ENCODE measurements at regions not wholly inside any gene's neighbourhood (a gene's known extent, or its start where the extent isn't known, plus 50 kb on each side); places are given as distances from the start of the nearest gene placed in this dataset.
A peak's percentile ranks its signal among the peaks of the same experiment; 100 is the strongest.

DNA sequence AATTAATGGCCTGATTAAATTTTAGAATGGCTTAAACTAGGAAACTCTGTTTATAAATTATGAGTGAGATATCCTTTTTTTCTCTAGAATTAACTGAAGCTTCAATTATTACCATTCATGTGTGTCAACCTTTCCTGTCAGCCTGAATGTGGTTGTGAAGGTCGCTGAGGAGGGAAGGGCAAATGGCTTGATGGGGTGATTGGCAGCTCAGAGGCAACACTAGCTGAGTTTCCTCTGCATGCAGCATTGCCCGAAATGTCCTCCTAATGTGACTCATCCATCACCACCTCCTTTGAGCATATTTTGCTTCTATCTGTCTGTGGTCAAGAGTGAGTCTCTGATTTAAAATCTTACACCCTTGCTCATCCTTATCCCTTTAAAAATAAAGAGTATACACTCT lies 281.9 kb downstream of the TENT4A start:
- 56 to 67% methylated on average over 2 of the region's 2 CpGs for WGBS, 2 experiments (ENCODE audit: insufficient coverage in 1 of 2, insufficient read length in 1 of 2)

DNA sequence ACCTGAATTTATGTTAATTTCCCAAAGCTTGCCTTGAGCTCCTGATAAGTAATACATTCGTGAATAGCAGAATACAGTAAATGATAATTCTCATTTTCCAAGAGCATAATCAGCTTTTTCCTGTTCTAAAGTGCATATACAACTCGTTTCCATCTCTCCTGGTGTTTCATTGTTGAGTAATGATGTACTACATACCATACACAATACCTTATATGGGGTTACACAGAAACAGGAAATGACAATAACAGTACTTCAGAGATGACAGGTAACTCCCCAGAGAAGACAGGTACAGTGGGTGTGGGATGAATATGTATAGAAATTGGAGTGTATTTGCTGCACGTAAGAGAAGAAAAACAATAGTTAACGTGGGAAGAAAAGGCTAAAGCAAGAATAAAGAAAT lies 287.1 kb downstream of the TENT4A start:
- H3K4me3 ChIP-seq (ENCODE audit: low read length) = no peak overlapping the region
- Mint-ChIP-seq H3K27ac (no peak overlapping the region), H3K4me3 (no peak overlapping the region), H3K27me3 (ENCODE audit: insufficient read depth) (peaks cover 12% of the 10 kb centered on the region), H3K4me1 (no peaks in the 10 kb centered on the region), H3K9me3 (peaks cover 15% of the 10 kb centered on the region), H3K36me3 (ENCODE audit: low read depth) (no peaks in the 10 kb centered on the region)
- H3K9me3 ChIP-seq (ENCODE audit: control insufficient read depth, low read length) = peaks cover 6% of the 10 kb centered on the region
- no peaks in the 10 kb centered on the region for H3K4me1 ChIP-seq (ENCODE audit: control insufficient read depth, insufficient read depth, low read length)
- WGBS, 2 experiments (ENCODE audit: insufficient coverage in 1 of 2, insufficient read length in 1 of 2) = 69 to 94% methylated on average over 2 to 4 of the region's 4 CpGs
- no peaks in the 10 kb centered on the region for H3K36me3 ChIP-seq (ENCODE audit: control insufficient read depth, insufficient read depth, low read length)
- TF ChIP-seq, protein P1, sequence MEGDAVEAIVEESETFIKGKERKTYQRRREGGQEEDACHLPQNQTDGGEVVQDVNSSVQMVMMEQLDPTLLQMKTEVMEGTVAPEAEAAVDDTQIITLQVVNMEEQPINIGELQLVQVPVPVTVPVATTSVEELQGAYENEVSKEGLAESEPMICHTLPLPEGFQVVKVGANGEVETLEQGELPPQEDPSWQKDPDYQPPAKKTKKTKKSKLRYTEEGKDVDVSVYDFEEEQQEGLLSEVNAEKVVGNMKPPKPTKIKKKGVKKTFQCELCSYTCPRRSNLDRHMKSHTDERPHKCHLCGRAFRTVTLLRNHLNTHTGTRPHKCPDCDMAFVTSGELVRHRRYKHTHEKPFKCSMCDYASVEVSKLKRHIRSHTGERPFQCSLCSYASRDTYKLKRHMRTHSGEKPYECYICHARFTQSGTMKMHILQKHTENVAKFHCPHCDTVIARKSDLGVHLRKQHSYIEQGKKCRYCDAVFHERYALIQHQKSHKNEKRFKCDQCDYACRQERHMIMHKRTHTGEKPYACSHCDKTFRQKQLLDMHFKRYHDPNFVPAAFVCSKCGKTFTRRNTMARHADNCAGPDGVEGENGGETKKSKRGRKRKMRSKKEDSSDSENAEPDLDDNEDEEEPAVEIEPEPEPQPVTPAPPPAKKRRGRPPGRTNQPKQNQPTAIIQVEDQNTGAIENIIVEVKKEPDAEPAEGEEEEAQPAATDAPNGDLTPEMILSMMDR (conservative IDR thresholded peaks at IDR 0.05) = no peak
- DNase-seq = no peak
- no peak overlapping the region for H3K9ac ChIP-seq (ENCODE audit: extremely low read depth, low read length, poor library complexity, severe bottlenecking)
- no peak overlapping the region for H3K27ac ChIP-seq (ENCODE audit: low read depth, low read length)
- H3K27me3 ChIP-seq (ENCODE audit: control insufficient read depth, insufficient read depth, low read length, poor library complexity, severe bottlenecking) = peaks cover 6% of the 10 kb centered on the region

More for the DNA sequence above, 281.9 kb downstream of the TENT4A start:
- no peaks in the 10 kb centered on the region for H3K36me3 Mint-ChIP-seq (ENCODE audit: low read depth)
- DNase-seq = no peak
- H3K4me3 Mint-ChIP-seq = no peak overlapping the region
- H3K9me3 Mint-ChIP-seq = peaks cover 15% of the 10 kb centered on the region
- no peak overlapping the region for H3K4me3 ChIP-seq (ENCODE audit: low read length)
- peaks cover 6% of the 10 kb centered on the region for H3K9me3 ChIP-seq (ENCODE audit: control insufficient read depth, low read length)
- H3K27me3 ChIP-seq (ENCODE audit: control insufficient read depth, insufficient read depth, low read length, poor library complexity, severe bottlenecking) = no peaks in the 10 kb centered on the region
- H3K27ac ChIP-seq (ENCODE audit: low read depth, low read length) = no peak overlapping the region
- H3K4me1 ChIP-seq (ENCODE audit: control insufficient read depth, insufficient read depth, low read length) = no peaks in the 10 kb centered on the region
- H3K4me1 Mint-ChIP-seq = no peaks in the 10 kb centered on the region
- H3K9ac ChIP-seq (ENCODE audit: extremely low read depth, low read length, poor library complexity, severe bottlenecking) = no peak overlapping the region
- H3K36me3 ChIP-seq (ENCODE audit: control insufficient read depth, insufficient read depth, low read length) = no peaks in the 10 kb centered on the region
- TF ChIP-seq, protein P1 (conservative IDR thresholded peaks at IDR 0.05) = no peak
- H3K27me3 Mint-ChIP-seq (ENCODE audit: insufficient read depth) = peaks cover 7% of the 10 kb centered on the region
- no peak overlapping the region for H3K27ac Mint-ChIP-seq

DNA sequence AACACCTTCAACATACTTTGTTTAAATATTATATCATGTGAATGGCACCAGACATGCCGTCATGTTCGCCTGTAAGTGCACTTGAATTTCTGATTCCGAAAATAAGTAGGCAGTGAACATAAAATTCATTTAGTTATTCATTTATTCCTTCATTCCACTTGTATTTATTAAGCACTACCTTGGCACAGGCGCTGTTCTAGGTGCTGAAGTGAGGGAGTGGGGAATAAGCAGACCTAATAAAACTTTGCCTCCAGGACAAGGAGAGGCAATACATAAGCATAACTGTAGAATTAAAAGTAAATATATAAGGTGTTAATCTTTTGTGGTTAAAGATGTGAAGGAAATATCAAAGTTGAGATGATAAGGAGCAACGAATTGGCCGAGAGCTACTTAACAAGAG lies 297.4 kb downstream of the TENT4A start:
- H3K27ac ChIP-seq (ENCODE audit: low read depth, low read length) = no peak overlapping the region
- peak; percentile 77 for DNase-seq
- no peak overlapping the region for H3K9ac ChIP-seq (ENCODE audit: extremely low read depth, low read length, poor library complexity, severe bottlenecking)
- H3K4me3 Mint-ChIP-seq = no peak overlapping the region
- no peaks in the 10 kb centered on the region for H3K36me3 Mint-ChIP-seq (ENCODE audit: low read depth)
- H3K4me1 Mint-ChIP-seq = no peaks in the 10 kb centered on the region
- peaks cover 23% of the 10 kb centered on the region for H3K27me3 ChIP-seq (ENCODE audit: control insufficient read depth, insufficient read depth, low read length, poor library complexity, severe bottlenecking)
- H3K9me3 ChIP-seq (ENCODE audit: control insufficient read depth, low read length) = no peaks in the 10 kb centered on the region
- no peaks in the 10 kb centered on the region for H3K36me3 ChIP-seq (ENCODE audit: control insufficient read depth, insufficient read depth, low read length)
- 59 to 77% methylated on average over 3 to 6 of the region's 6 CpGs for WGBS, 2 experiments (ENCODE audit: insufficient coverage in 1 of 2, insufficient read length in 1 of 2)
- peaks cover 7% of the 10 kb centered on the region for H3K27me3 Mint-ChIP-seq (ENCODE audit: insufficient read depth)
- no peaks in the 10 kb centered on the region for H3K4me1 ChIP-seq (ENCODE audit: control insufficient read depth, insufficient read depth, low read length)
- TF ChIP-seq, protein P1 (conservative IDR thresholded peaks at IDR 0.05) = no peak
- no peak overlapping the region for H3K27ac Mint-ChIP-seq
- no peak overlapping the region for H3K4me3 ChIP-seq (ENCODE audit: low read length)
- no peaks in the 10 kb centered on the region for H3K9me3 Mint-ChIP-seq

Data from endodermal cell (in vitro differentiated cells).